B cell (primary cell): ENCODE measurements at regions not wholly inside any gene's neighbourhood (a gene's known extent, or its start where the extent isn't known, plus 50 kb on each side); places are given as distances from the start of the nearest gene placed in this dataset.

Source experiments
- EZH2 ChIP-seq: IDR thresholded peaks from 2 replicates; pipeline ENCODE4 v1.6.1; 2012; ENCODE audit warnings: borderline replicate concordance, low read depth, mild to moderate bottlenecking, moderate library complexity, low read length; ENCODE audit not compliant: insufficient read depth, poor library complexity, severe bottlenecking
- TF ChIP-seq, protein P1 (sequence below): fragments of 200-600 bp; IDR thresholded peaks from one replicate; pipeline ENCODE4 v1.8.0; 2022; ENCODE audit warnings: antibody characterized with exemption, mild to moderate bottlenecking

DNA sequence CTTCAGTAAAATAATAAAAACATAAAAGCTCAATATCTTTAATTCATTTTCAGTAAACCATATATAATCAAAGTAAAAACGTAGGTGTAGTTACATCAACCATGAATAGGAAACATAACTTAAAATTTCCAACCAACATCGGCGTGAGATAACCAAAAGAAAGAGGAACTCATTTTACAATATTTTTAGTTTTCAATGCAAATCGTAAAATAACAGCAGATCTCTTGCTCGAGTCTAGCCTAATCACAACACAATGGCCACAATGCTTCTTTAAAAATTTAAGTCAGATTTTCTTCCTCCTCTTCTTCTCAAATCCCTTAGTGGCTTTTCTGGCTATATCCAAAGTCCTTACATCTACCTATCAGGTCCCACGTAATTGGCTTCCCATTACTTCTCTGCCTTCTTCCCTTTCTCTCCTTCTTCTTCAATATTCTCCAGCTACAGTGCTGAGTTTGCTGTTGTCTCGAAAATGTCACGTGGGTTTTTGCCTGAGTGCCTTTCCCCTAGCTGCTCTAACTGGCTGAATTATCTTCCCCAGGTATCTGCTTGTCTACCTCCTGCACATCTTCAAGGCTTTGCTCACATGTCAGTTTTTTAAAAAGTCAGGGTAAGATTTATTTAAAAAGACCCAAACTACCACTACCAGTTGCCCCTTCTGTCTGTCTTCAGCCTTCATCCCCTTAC, 90.9 kb upstream of the BANK1 start:
- no peak for TF ChIP-seq EZH2
- TF ChIP-seq, protein P1, sequence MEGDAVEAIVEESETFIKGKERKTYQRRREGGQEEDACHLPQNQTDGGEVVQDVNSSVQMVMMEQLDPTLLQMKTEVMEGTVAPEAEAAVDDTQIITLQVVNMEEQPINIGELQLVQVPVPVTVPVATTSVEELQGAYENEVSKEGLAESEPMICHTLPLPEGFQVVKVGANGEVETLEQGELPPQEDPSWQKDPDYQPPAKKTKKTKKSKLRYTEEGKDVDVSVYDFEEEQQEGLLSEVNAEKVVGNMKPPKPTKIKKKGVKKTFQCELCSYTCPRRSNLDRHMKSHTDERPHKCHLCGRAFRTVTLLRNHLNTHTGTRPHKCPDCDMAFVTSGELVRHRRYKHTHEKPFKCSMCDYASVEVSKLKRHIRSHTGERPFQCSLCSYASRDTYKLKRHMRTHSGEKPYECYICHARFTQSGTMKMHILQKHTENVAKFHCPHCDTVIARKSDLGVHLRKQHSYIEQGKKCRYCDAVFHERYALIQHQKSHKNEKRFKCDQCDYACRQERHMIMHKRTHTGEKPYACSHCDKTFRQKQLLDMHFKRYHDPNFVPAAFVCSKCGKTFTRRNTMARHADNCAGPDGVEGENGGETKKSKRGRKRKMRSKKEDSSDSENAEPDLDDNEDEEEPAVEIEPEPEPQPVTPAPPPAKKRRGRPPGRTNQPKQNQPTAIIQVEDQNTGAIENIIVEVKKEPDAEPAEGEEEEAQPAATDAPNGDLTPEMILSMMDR: no peak
